ENCODE measurements at regions not wholly inside any gene's neighbourhood (a gene's known extent, or its start where the extent isn't known, plus 50 kb on each side); places are given as distances from the start of the nearest gene placed in this dataset.
"Not testable (repeated sequence)": the region's sequence is repeated elsewhere in the genome, so short reads cannot be mapped to it uniquely, and the experiment has no call there.

DNA sequence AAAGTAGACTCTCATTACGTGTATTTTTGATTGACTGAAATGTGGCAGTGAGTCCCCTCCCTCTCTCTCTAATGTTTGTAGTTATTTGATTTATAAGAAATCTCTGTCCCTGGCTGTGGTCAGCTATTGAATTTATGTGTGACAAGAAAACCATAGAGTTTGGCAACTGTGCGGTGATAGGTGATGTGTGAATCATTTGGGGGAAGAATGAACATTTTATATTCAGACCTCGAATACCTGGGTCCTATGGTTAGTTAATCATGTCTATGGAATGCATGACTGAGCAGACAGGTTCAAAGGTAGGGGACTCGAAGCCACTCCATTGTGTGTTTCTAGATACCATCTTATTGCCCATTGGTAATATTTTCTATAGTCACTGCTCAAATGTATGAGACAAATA is 712.1 kb downstream of the MECOM start:
- Histone ChIP-seq H3K4me3 (ENCODE audit: low read length) (no peak overlapping the region), H3K36me3 (ENCODE audit: control insufficient read depth, low read depth, low read length) (no peaks in the 10 kb centered on the region), H3K27me3 (ENCODE audit: control insufficient read depth, insufficient read depth, low read length) (no peaks in the 10 kb centered on the region), H3K4me1 (ENCODE audit: control insufficient read depth, low read depth, low read length) (no peaks in the 10 kb centered on the region), H3K9ac (ENCODE audit: low read length) (no peak overlapping the region), H3K27ac (ENCODE audit: low read length) (no peak overlapping the region), H3K9me3 (ENCODE audit: control insufficient read depth, low read depth, low read length) (no peaks in the 10 kb centered on the region)

DNA sequence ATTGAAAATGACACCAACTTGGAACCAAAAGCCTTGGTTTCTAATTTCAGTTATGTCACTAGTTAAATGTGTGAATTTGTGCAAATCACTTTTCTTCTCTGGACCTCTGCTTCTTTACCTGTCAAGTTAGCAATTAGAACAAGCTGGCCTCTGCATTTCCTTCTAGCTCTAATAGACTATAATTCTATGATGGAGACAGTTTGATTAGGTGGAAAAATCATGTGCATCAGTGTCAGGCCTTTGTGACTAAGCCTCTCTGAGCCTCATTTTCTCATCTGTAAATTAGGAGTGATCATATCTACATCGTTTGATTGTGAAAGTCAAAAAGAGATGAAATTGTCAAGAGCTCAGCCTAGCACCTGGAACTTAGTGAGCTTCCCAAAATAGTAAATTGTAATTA is 712.9 kb downstream of the MECOM start:
- Histone ChIP-seq H3K36me3 (ENCODE audit: control insufficient read depth, low read depth, low read length) (no peaks in the 10 kb centered on the region), H3K4me3 (ENCODE audit: low read length) (no peak overlapping the region), H3K4me1 (ENCODE audit: control insufficient read depth, low read depth, low read length) (no peaks in the 10 kb centered on the region), H3K27me3 (ENCODE audit: control insufficient read depth, insufficient read depth, low read length) (no peaks in the 10 kb centered on the region), H3K9me3 (ENCODE audit: control insufficient read depth, low read depth, low read length) (no peaks in the 10 kb centered on the region), H3K9ac (ENCODE audit: low read length) (no peak overlapping the region), H3K27ac (ENCODE audit: low read length) (no peak overlapping the region)

DNA sequence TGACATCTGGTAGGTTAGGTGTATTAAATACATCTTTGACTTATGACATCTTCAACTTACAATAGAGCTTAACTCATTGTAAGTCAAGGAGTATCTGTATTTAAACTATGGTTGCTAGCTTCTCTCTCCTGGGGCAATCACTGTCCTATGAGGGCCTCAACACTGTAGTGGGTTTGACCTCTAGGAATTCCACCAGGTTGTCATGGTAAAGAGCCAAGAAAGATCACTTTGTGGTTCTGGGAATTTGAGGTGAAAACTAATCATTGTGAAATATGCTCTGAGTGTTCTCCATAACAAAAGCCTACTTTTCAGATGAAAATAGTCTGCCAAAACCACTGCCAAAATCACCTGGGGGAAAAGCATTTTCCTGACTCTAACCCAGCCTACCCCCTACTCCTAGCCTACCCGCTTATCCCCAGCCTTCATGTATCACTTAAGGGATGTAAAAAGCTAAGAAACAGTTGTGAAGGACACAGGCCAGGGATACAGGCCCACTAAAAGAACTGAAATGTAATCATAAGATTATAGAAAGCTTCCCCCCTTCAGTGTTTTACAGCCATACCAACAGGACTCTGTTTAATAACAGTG is 723.8 kb downstream of the MECOM start:
- Histone ChIP-seq H3K9ac (ENCODE audit: low read length) (no peak overlapping the region), H3K9me3 (ENCODE audit: control insufficient read depth, low read depth, low read length) (no peaks in the 10 kb centered on the region), H3K36me3 (ENCODE audit: control insufficient read depth, low read depth, low read length) (no peaks in the 10 kb centered on the region), H3K4me1 (ENCODE audit: control insufficient read depth, low read depth, low read length) (peaks cover 9% of the 10 kb centered on the region), H3K27me3 (ENCODE audit: control insufficient read depth, insufficient read depth, low read length) (no peaks in the 10 kb centered on the region), H3K4me3 (ENCODE audit: low read length) (no peak overlapping the region), H3K27ac (ENCODE audit: low read length) (no peak overlapping the region)

DNA sequence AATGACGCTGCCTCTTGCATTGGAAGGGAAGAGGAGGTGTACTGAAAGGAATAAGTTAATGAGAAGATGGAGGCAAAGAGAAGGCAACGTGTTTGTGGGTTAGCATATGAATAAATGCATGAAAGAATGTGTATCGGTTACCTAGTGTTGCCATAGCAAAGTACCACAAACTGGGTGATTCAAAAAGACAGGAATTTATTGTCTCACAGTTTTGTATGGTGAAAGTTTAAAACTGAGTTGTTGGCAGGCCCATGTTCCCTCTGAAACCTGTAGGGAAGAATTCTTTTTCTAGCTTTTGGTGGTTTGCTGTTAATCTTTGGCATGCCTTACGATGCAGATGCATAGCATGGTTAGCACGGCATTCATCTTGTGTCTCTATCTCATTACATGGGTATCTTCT is 729.9 kb downstream of the MECOM start:
- H3K9ac ChIP-seq (ENCODE audit: low read length): no peak overlapping the region
- H3K4me1 ChIP-seq (ENCODE audit: control insufficient read depth, low read depth, low read length): no peaks in the 10 kb centered on the region
- H3K4me3 ChIP-seq (ENCODE audit: low read length): no peak overlapping the region

DNA sequence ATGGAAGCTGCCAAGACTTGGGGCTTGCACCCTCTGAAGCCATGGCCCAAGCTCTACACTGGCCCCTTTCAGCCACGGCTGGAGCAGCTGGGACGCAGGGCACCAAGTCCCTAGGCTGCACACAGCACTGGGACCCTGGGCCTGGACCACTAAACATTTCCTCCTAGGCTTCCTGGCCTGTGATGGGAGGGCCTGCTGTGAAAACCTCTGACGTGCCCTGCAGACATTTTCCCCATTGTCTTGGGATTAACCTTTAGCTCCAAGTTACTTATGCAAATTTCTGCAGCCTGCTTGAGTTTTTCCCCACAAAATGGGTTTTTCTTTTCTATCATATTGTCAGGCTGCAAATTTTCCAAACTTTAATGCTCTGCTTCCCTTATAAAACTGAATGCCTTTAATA is 733.5 kb downstream of the MECOM start:
- not testable (repeated sequence) for H3K9me3 ChIP-seq (ENCODE audit: control insufficient read depth, low read depth, low read length); H3K27me3 ChIP-seq (ENCODE audit: control insufficient read depth, insufficient read depth, low read length); H3K4me3 ChIP-seq (ENCODE audit: low read length); H3K9ac ChIP-seq (ENCODE audit: low read length); H3K4me1 ChIP-seq (ENCODE audit: control insufficient read depth, low read depth, low read length); H3K27ac ChIP-seq (ENCODE audit: low read length); H3K36me3 ChIP-seq (ENCODE audit: control insufficient read depth, low read depth, low read length)

More for the DNA sequence above, 729.9 kb downstream of the MECOM start:
- Histone ChIP-seq H3K36me3 (ENCODE audit: control insufficient read depth, low read depth, low read length) (no peaks in the 10 kb centered on the region), H3K27ac (ENCODE audit: low read length) (no peak overlapping the region), H3K27me3 (ENCODE audit: control insufficient read depth, insufficient read depth, low read length) (no peaks in the 10 kb centered on the region), H3K9me3 (ENCODE audit: control insufficient read depth, low read depth, low read length) (no peaks in the 10 kb centered on the region)

DNA sequence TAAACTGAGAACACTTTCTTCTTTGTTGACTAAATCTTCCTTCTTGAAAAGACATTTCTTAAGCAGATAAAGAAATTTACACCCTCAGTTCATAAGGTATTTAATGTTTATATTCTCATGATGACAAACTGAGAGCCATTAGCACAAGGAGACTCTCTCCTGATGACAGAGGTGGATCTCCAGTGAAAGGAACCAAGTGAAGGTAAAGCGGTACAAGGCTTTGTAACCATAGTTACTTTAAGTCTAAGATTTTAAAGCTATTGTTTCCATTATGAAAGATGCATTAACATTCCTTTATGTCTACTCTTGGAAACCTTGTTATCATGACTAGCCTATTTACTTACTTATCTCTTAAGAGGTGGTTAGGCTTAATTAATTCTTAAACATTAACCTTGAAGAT is 737.1 kb downstream of the MECOM start:
- H3K4me1 ChIP-seq (ENCODE audit: control insufficient read depth, low read depth, low read length): no peaks in the 10 kb centered on the region
- no peak overlapping the region for H3K9ac ChIP-seq (ENCODE audit: low read length)
- no peaks in the 10 kb centered on the region for H3K27me3 ChIP-seq (ENCODE audit: control insufficient read depth, insufficient read depth, low read length)
- H3K9me3 ChIP-seq (ENCODE audit: control insufficient read depth, low read depth, low read length): no peaks in the 10 kb centered on the region
- no peak overlapping the region for H3K27ac ChIP-seq (ENCODE audit: low read length)
- no peak overlapping the region for H3K4me3 ChIP-seq (ENCODE audit: low read length)
- H3K36me3 ChIP-seq (ENCODE audit: control insufficient read depth, low read depth, low read length): no peaks in the 10 kb centered on the region

DNA sequence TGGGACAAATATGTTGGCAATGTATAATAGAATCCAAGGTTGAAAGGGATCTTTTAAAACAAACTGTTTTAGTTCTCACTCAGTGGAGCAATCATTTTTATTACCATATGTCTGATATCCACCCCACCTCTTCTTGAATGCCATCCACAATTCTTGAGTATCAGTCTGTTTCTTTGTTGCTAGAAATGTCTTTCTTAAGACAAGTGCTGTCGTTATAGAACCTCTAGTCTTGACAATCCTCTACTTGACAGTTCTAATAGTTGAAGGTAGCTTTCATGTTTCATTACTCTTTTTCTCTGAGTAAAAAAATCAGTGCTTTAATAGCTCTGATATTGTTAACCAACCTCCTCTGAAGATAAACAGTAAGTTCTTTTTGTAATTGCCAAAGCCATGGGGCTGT is 737.9 kb downstream of the MECOM start:
- Histone ChIP-seq H3K9me3 (ENCODE audit: control insufficient read depth, low read depth, low read length) (no peaks in the 10 kb centered on the region), H3K36me3 (ENCODE audit: control insufficient read depth, low read depth, low read length) (no peaks in the 10 kb centered on the region), H3K27ac (ENCODE audit: low read length) (no peak overlapping the region), H3K27me3 (ENCODE audit: control insufficient read depth, insufficient read depth, low read length) (no peaks in the 10 kb centered on the region), H3K4me3 (ENCODE audit: low read length) (no peak overlapping the region), H3K4me1 (ENCODE audit: control insufficient read depth, low read depth, low read length) (no peaks in the 10 kb centered on the region), H3K9ac (ENCODE audit: low read length) (no peak overlapping the region)

DNA sequence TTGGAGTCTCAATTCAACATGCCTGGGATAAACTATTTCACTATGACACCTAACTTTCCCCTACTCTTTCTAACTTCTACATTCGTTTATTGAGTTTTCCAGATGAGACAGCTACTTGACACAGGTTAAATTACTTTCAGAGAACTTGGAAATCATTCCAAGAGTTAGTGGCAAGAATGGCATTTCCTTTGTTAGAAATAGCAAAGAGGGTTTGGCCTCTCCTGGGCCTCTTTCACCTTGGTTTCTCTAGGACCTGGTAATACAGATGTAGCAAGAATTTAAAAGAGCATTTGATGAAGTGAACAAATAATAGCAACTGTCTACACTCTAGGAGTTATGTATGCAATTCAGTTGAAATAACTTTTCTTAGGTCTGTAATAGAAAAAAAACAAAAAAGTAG is 748.9 kb downstream of the MECOM start:
- H3K9me3 ChIP-seq (ENCODE audit: control insufficient read depth, low read depth, low read length): no peaks in the 10 kb centered on the region
- no peaks in the 10 kb centered on the region for H3K36me3 ChIP-seq (ENCODE audit: control insufficient read depth, low read depth, low read length)
- H3K4me1 ChIP-seq (ENCODE audit: control insufficient read depth, low read depth, low read length): no peaks in the 10 kb centered on the region
- no peak overlapping the region for H3K27ac ChIP-seq (ENCODE audit: low read length)
- no peak overlapping the region for H3K4me3 ChIP-seq (ENCODE audit: low read length)
- H3K9ac ChIP-seq (ENCODE audit: low read length): no peak overlapping the region
- no peaks in the 10 kb centered on the region for H3K27me3 ChIP-seq (ENCODE audit: control insufficient read depth, insufficient read depth, low read length)

DNA sequence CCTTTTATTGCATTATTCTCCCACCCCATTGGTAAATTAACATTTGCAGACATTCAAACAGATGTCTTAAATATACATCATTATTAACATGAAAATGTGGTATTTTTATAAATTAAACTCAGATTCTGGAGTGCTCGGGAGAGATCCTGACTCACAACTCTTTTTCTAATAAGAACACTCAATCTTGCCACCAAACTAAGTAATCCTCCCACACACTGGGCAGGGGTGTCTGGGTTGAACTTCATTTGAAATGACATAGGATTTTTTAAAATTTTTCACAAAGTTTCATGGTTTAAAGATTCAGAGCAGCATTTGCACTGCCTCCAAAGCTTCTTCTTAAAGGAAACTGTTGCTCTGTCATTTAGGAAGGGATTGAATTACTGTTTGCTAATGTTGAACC is 754.3 kb downstream of the MECOM start:
- no peak overlapping the region for H3K4me3 ChIP-seq (ENCODE audit: low read length)
- H3K9ac ChIP-seq (ENCODE audit: low read length): no peak overlapping the region
- no peaks in the 10 kb centered on the region for H3K36me3 ChIP-seq (ENCODE audit: control insufficient read depth, low read depth, low read length)
- H3K27ac ChIP-seq (ENCODE audit: low read length): no peak overlapping the region
- no peaks in the 10 kb centered on the region for H3K4me1 ChIP-seq (ENCODE audit: control insufficient read depth, low read depth, low read length)
- H3K9me3 ChIP-seq (ENCODE audit: control insufficient read depth, low read depth, low read length): no peaks in the 10 kb centered on the region
- H3K27me3 ChIP-seq (ENCODE audit: control insufficient read depth, insufficient read depth, low read length): no peaks in the 10 kb centered on the region

DNA sequence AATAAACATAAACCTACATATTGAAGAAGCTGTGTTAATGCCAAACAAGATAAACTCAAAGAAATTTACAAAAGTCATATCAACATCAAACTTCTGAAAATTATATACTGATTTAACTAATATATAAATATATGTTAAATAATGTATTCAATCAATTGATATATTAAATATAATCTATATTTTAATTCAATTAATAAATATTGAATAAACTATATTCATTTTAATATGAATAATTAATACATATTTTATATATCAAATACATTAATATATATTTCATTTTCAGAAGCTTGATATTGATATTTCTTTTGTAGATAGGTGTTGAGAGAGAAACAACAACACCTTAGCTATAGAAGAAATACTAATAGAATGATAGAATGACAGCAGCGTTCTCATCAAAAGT is 768.1 kb downstream of the MECOM start:
- Histone ChIP-seq H3K4me3 (ENCODE audit: low read length) (no peak overlapping the region), H3K27ac (ENCODE audit: low read length) (no peak overlapping the region)

DNA sequence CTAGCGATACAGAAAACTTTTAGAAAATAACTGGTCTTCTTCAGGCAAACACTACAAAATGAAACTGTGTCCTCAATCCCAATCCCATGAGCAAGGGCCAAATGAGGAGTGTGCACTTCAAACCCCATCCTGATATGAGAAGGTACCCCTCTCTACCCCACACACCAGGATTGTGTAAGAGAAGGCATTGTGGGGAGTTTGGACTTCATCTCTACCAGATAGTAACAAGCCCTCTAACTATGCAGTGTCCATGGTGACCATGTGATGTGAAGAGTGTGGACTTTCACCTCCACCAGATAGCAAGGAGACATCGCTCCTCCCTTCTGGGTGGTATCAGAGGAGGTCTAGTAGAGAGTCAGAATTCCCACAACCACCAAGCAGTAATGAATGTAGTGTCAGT is 769.3 kb downstream of the MECOM start:
- H3K27ac ChIP-seq (ENCODE audit: low read length): no peak overlapping the region
- H3K4me1 ChIP-seq (ENCODE audit: control insufficient read depth, low read depth, low read length): no peaks in the 10 kb centered on the region
- H3K36me3 ChIP-seq (ENCODE audit: control insufficient read depth, low read depth, low read length): no peaks in the 10 kb centered on the region

More for the DNA sequence above, 768.1 kb downstream of the MECOM start:
- no peak overlapping the region for H3K9ac ChIP-seq (ENCODE audit: low read length)
- H3K36me3 ChIP-seq (ENCODE audit: control insufficient read depth, low read depth, low read length): no peaks in the 10 kb centered on the region
- H3K27me3 ChIP-seq (ENCODE audit: control insufficient read depth, insufficient read depth, low read length): no peaks in the 10 kb centered on the region
- H3K9me3 ChIP-seq (ENCODE audit: control insufficient read depth, low read depth, low read length): peaks cover 3% of the 10 kb centered on the region
- no peaks in the 10 kb centered on the region for H3K4me1 ChIP-seq (ENCODE audit: control insufficient read depth, low read depth, low read length)

DNA sequence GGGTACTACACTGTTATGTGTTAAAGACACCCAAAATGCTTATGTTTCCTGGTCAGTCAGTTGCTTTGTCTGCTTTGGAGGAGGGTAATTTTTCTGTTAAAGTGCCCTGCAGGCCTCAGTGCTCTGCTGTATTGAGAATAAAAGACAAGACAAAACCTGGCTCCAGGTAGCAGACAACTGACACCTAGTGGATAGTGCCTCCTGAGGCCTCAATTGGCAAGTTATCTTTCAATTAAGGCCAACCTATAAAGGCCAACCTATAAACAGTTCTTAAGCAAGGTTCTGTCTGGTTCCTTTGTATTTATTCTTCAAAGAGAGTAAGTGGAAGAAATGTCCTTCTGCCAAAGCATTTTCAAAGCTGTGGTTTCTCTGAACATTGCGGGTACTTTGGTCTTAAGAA is 773.8 kb downstream of the MECOM start:
- Histone ChIP-seq H3K4me1 (ENCODE audit: control insufficient read depth, low read depth, low read length) (no peaks in the 10 kb centered on the region), H3K9me3 (ENCODE audit: control insufficient read depth, low read depth, low read length) (no peaks in the 10 kb centered on the region), H3K9ac (ENCODE audit: low read length) (no peak overlapping the region), H3K27me3 (ENCODE audit: control insufficient read depth, insufficient read depth, low read length) (no peaks in the 10 kb centered on the region), H3K27ac (ENCODE audit: low read length) (no peak overlapping the region), H3K4me3 (ENCODE audit: low read length) (no peak overlapping the region), H3K36me3 (ENCODE audit: control insufficient read depth, low read depth, low read length) (no peaks in the 10 kb centered on the region)

More for the DNA sequence above, 769.3 kb downstream of the MECOM start:
- Histone ChIP-seq H3K27me3 (ENCODE audit: control insufficient read depth, insufficient read depth, low read length) (no peaks in the 10 kb centered on the region), H3K4me3 (ENCODE audit: low read length) (no peak overlapping the region), H3K9me3 (ENCODE audit: control insufficient read depth, low read depth, low read length) (peaks cover 3% of the 10 kb centered on the region), H3K9ac (ENCODE audit: low read length) (no peak overlapping the region)

Data from iPS-18a (cell line).